SK-N-SH (cell line): ENCODE measurements at regions not wholly inside any gene's neighbourhood (a gene's known extent, or its start where the extent isn't known, plus 50 kb on each side); places are given as distances from the start of the nearest gene placed in this dataset.

ENCODE experiments used
- CTCF ChIA-PET: fragments of 300-600, 350-600 bp; formaldehyde crosslinking; extraction: SDS; loops from one replicate; lab custom pipeline; 2021; lab: Yijun Ruan, JAX
- POLR2A ChIA-PET: fragments of 350-600 bp; sonication (Branson Sonifier 250); formaldehyde crosslinking; extraction: SDS; loops from one replicate; lab custom pipeline; 2020; ENCODE audit warnings: antibody characterized with exemption, inconsistent platforms; lab: Yijun Ruan, JAX
- DNase-seq: peaks from one replicate; pipeline ENCODE4 v3.0.0; 2012
- H2AFZ ChIP-seq: fragments of 200-600 bp; sonication (generic); 2 replicates; pipeline ENCODE4 v1.8.1; 2016; ENCODE audit warnings: antibody characterized with exemption, mild to moderate bottlenecking, low read depth
- H3F3A ChIP-seq: fragments of 200-600 bp; sonication (generic); replicated peaks from 2 replicates; pipeline ENCODE3; 2016; ENCODE audit warnings: antibody characterized with exemption, mild to moderate bottlenecking; ENCODE audit not compliant: insufficient read depth
- H3K27ac ChIP-seq, 2 experiments: fragments of 200-500 bp in 1 of 2; fragments of 200-600 bp in 1 of 2; sonication (Bioruptor generic) in 1 of 2; sonication (generic), shearing (Covaris generic) in 1 of 2; 2 replicates each; pipeline versions ENCODE4 v1.5.1 to v1.6.1; 2014 to 2016; ENCODE audit warnings: low read depth in 2 of 2, inconsistent platforms in 1 of 2, low read length in 1 of 2, mild to moderate bottlenecking in 1 of 2, mixed read lengths in 1 of 2
- H3K27me3 ChIP-seq: fragments of 200-600 bp; sonication (generic), shearing (Covaris generic); 2 replicates; pipeline ENCODE4 v1.6.1; 2016; ENCODE audit warnings: mixed run types; ENCODE audit not compliant: insufficient read depth
- H3K36me3 ChIP-seq, 2 experiments: fragments of 200-500 bp in 1 of 2; fragments of 200-600 bp in 1 of 2; sonication (Bioruptor generic) in 1 of 2; sonication (generic) in 1 of 2; replicated peaks in 1 of 2; 2 replicates each; pipeline versions ENCODE3 to v1.5.1; 2014 to 2016; ENCODE audit warnings: low read length in 1 of 2, mild to moderate bottlenecking in 1 of 2; ENCODE audit not compliant: insufficient read depth in 2 of 2, control insufficient read depth in 1 of 2
- H3K4me1 ChIP-seq, 2 experiments: fragments of 200-500 bp in 1 of 2; fragments of 200-600 bp in 1 of 2; sonication (Bioruptor generic) in 1 of 2; sonication (generic), shearing (Covaris generic) in 1 of 2; 2 replicates each; pipeline versions ENCODE4 v1.5.1 to v1.6.1; 2014 to 2016; ENCODE audit warnings: low read depth in 1 of 2, low read length in 1 of 2, mixed run types in 1 of 2; ENCODE audit not compliant: insufficient read depth in 2 of 2, control insufficient read depth in 1 of 2
- H3K4me2 ChIP-seq: fragments of 200-600 bp; sonication (generic), shearing (Covaris generic); 2 replicates; pipeline ENCODE4 v1.6.1; 2017; ENCODE audit warnings: mixed run types
- H3K4me3 ChIP-seq, 2 experiments: fragments of 200-500 bp in 1 of 2; fragments of 200-600 bp in 1 of 2; sonication (Bioruptor generic) in 1 of 2; sonication (generic), shearing (Covaris generic) in 1 of 2; 2 replicates each; pipeline versions ENCODE4 v1.5.1 to v1.8.1; 2014 to 2016; ENCODE audit warnings: low read depth in 2 of 2, inconsistent platforms in 1 of 2, low read length in 1 of 2, mild to moderate bottlenecking in 1 of 2, mixed read lengths in 1 of 2, moderate library complexity in 1 of 2
- H3K79me2 ChIP-seq: fragments of 200-600 bp; sonication (generic); 2 replicates; pipeline ENCODE4 v1.8.1; 2017; ENCODE audit warnings: mild to moderate bottlenecking; ENCODE audit not compliant: insufficient read depth
- H3K9ac ChIP-seq: fragments of 200-600 bp; sonication (generic); 2 replicates; pipeline ENCODE4 v1.6.1; 2017; ENCODE audit warnings: mixed run types
- H3K9me2 ChIP-seq: fragments of 200-600 bp; sonication (generic); 2 replicates; pipeline ENCODE4 v1.6.1; 2017; ENCODE audit warnings: mixed run types
- H3K9me3 ChIP-seq: fragments of 200-600 bp; sonication (generic); 2 replicates; pipeline ENCODE4 v1.6.1; 2017; ENCODE audit warnings: mixed run types, mild to moderate bottlenecking, moderate library complexity
- H4K20me1 ChIP-seq: fragments of 200-600 bp; sonication (generic); 2 replicates; pipeline ENCODE4 v1.6.1; 2017; ENCODE audit warnings: mild to moderate bottlenecking, mixed run types; ENCODE audit not compliant: insufficient read depth
- CTCF ChIP-seq: fragments of 200-600 bp; sonication (generic); IDR thresholded peaks from 2 replicates; pipeline ENCODE4 v1.6.1; 2017; ENCODE audit warnings: antibody characterized with exemption, mild to moderate bottlenecking, moderate library complexity
- FOSL2 ChIP-seq: IDR thresholded peaks from 2 replicates; pipeline ENCODE4 v1.4.0; 2012; ENCODE audit warnings: low read depth, mild to moderate bottlenecking, moderate library complexity, borderline replicate concordance
- FOXM1 ChIP-seq: IDR thresholded peaks from 2 replicates; pipeline ENCODE4 v1.4.0; 2012; ENCODE audit warnings: low read depth, mild to moderate bottlenecking
- GATA2 ChIP-seq: sonication (generic); formaldehyde crosslinking; IDR thresholded peaks from 2 replicates; pipeline ENCODE4 v1.5.0; 2020; ENCODE audit warnings: mild to moderate bottlenecking, missing genetic modification reagents
- JUND ChIP-seq: IDR thresholded peaks from 2 replicates; pipeline ENCODE4 v1.4.0; 2012
- MAX ChIP-seq: IDR thresholded peaks from 2 replicates; pipeline ENCODE4 v1.4.0; 2012; ENCODE audit warnings: low read depth
- MXI1 ChIP-seq: IDR thresholded peaks from 2 replicates; pipeline ENCODE4 v1.6.1; 2012; ENCODE audit warnings: mild to moderate bottlenecking, low read depth, low read length, improper control_type of control experiment
- NFIC ChIP-seq: IDR thresholded peaks from 2 replicates; pipeline ENCODE4 v1.4.0; 2012; ENCODE audit warnings: borderline replicate concordance
- NRF1 ChIP-seq: IDR thresholded peaks from 2 replicates; pipeline ENCODE4 v1.6.1; 2012; ENCODE audit warnings: low read depth, mild to moderate bottlenecking, low read length
- PBX3 ChIP-seq: IDR thresholded peaks from 2 replicates; pipeline ENCODE4; 2012
- RAD21 ChIP-seq: IDR thresholded peaks from 2 replicates; pipeline ENCODE4 v1.6.1; 2012; ENCODE audit warnings: mild to moderate bottlenecking, low read length
- RFX5 ChIP-seq: IDR thresholded peaks from 2 replicates; pipeline ENCODE4 v1.6.1; 2012; ENCODE audit warnings: mild to moderate bottlenecking, improper control_type of control experiment, low read length
- TAF1 ChIP-seq: IDR thresholded peaks from 2 replicates; pipeline ENCODE4 v1.6.1; 2012; ENCODE audit warnings: low read depth, mild to moderate bottlenecking, low read length, moderate library complexity, borderline replicate concordance
- YY1 ChIP-seq: IDR thresholded peaks from 2 replicates; pipeline ENCODE4 v1.4.0; 2012; ENCODE audit warnings: low read depth, mild to moderate bottlenecking
- WGBS: methylation state at CpG from one replicate; pipeline ENCODE4 v1.1.6; 2017; ENCODE audit warnings: low lambda C conversion rate; 5-methylcytosine and 5-hydroxymethylcytosine counted together

GRCh38 chr10:37707829-37708578 is 149.4 kb downstream of the ZNF248 start:
- Histone ChIP-seq H3K4me2 (no peak overlapping the region), H3K4me3 (no peak overlapping the region), H3K9me2 (no peaks in the 10 kb centered on the region), H3K79me2 (no peaks in the 10 kb centered on the region), H3F3A (no peaks in the 10 kb centered on the region), H3K9ac (no peak overlapping the region), H3K36me3 (no peaks in the 10 kb centered on the region), H3K27me3 (no peaks in the 10 kb centered on the region), H2AFZ (no peak overlapping the region), H3K9me3 (no peaks in the 10 kb centered on the region), H4K20me1 (no peaks in the 10 kb centered on the region), H3K4me1 (no peaks in the 10 kb centered on the region), H3K27ac (no peak overlapping the region)
- no peak for DNase-seq
- CTCF ChIA-PET = no interaction called here
- TF ChIP-seq GATA2 (no peak), RFX5 (no peak), CTCF (no peak), NFIC (no peak), JUND (no peak), MAX (no peak), FOXM1 (no peak), NRF1 (no peak)
- POLR2A ChIA-PET = no interaction called here
- 12% methylated on average over 2 of the region's 2 CpGs for WGBS

- H3K4me3 ChIP-seq = no peak overlapping the region
- TF ChIP-seq TAF1 (no peak), MXI1 (no peak), YY1 (no peak), NFIC (no peak), RFX5 (no peak), NRF1 (no peak), PBX3 (no peak), FOSL2 (no peak), RAD21 (no peak)
- TF ChIP-seq, all 33 proteins: peak for 0
Observed at GRCh38 chr10:37704566-37704965, 152.8 kb downstream of the ZNF248 start.

More at GRCh38 chr10:37704566-37704965, 152.8 kb downstream of the ZNF248 start:
- POLR2A ChIA-PET = no interaction called here
- CTCF ChIA-PET = no interaction called here
- no peaks in the 10 kb centered on the region for H3K9me2 ChIP-seq
- H3K9me3 ChIP-seq = no peaks in the 10 kb centered on the region
- no peak for DNase-seq
- no peaks in the 10 kb centered on the region for H3F3A ChIP-seq
- H3K4me1 ChIP-seq = no peaks in the 10 kb centered on the region
- WGBS = 0% methylated on average over 2 of the region's 4 CpGs
- no peak overlapping the region for H2AFZ ChIP-seq
- no peak overlapping the region for H3K4me2 ChIP-seq
- H3K27ac ChIP-seq = no peak overlapping the region
- H3K36me3 ChIP-seq = no peaks in the 10 kb centered on the region
- H3K9ac ChIP-seq = no peak overlapping the region
- H4K20me1 ChIP-seq = no peaks in the 10 kb centered on the region
- no peaks in the 10 kb centered on the region for H3K27me3 ChIP-seq
- H3K79me2 ChIP-seq = no peaks in the 10 kb centered on the region
